ENCODE measurements at regions not wholly inside any gene's neighbourhood (a gene's known extent, or its start where the extent isn't known, plus 50 kb on each side); places are given as distances from the start of the nearest gene placed in this dataset.

DNA sequence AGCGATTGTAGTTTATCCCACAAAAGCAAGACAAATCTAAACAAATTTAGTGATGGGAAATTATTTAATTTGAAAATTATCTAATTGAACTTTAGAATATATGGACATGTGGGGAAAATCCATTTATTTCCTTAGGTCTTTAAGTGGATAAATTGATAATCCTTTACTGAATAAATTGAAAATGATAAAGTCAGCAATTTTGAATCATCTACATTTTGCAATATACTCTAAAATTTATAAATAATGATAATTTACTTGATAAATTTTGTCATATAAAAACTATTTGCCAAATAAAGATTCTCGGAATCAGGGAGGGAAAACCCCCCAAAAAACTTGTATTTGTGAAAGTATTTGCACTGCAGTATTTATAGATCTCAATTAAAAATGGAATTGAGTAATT is 875.3 kb upstream of the SLITRK5 start:
- DNase-seq (ENCODE audit: low read depth) = no peak
- in situ Hi-C loops (cut with HindIII; ENCODE audit: low pct_unique_long_range_greater_than_20kb, low sequenced_read_pairs) = no loop called here

DNA sequence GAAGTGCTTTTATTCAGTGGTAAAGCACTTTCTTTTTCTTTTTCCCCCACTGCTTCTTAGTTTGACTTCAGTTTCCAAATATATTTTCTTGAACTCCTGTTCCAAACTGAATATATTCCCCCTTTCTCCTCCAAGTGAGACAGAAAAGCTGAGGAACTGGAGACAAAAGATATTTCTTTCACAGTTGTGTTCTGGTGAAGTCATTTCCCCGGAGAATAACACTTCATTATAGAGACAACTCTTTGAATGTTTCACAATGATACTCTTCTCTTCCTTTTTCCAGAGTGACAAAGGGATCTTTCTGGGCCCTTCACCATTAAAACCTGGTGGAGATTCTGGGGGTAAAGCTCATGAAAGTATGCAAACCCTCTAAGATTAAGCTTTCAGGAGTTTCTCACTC is 860.8 kb upstream of the SLITRK5 start:
- in situ Hi-C loops (cut with HindIII; ENCODE audit: low pct_unique_long_range_greater_than_20kb, low sequenced_read_pairs) = no loop called here
- no peak for DNase-seq (ENCODE audit: low read depth)

- in situ Hi-C loops (cut with HindIII; ENCODE audit: low pct_unique_long_range_greater_than_20kb, low sequenced_read_pairs) = no loop called here
- no peak for DNase-seq (ENCODE audit: low read depth)
These were observed 858.0 kb upstream of the SLITRK5 start for GRCh38 chr13:86813198-86813597.

DNA sequence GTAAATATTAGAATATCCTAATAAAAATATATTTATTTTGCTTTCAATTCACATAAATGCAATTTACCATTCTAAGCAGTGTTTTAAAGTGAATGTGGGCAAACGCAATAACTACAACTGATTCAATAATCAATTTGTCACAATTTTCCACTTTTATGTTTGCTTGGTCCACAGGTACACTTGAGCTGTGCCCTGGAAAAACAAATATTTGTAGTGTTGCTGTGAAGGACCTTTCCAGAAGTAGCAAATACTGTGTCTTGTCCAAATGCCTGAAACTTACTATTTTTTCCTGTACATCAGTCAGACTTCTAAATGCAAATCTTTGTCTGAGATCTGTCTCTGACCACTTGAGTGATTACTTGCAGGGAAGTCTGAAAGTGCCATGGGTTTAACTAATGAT is 845.8 kb upstream of the SLITRK5 start:
- no peak for DNase-seq (ENCODE audit: low read depth)
- in situ Hi-C loops (cut with HindIII; ENCODE audit: low pct_unique_long_range_greater_than_20kb, low sequenced_read_pairs) = no loop called here

DNA sequence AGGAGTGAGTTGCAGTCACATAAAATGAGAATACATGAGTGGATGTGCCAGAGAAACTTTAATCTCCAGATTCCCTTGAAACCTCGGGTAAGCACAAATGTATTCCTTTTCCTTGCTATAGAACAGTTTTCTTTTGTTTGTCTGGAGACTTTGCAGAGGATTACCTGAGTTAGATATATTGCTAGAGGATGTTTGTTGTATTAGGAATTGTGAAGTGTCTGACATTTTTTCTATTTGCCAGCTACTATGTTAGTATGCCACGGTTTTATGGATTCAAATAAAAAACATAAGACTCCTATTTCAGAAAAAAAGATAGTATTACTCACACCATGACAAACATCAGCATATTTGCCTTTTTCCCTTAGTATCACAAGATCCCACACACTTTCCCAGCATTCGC is 844.9 kb upstream of the SLITRK5 start:
- DNase-seq (ENCODE audit: low read depth) = no peak
- in situ Hi-C loops (cut with HindIII; ENCODE audit: low pct_unique_long_range_greater_than_20kb, low sequenced_read_pairs) = no loop called here

DNA sequence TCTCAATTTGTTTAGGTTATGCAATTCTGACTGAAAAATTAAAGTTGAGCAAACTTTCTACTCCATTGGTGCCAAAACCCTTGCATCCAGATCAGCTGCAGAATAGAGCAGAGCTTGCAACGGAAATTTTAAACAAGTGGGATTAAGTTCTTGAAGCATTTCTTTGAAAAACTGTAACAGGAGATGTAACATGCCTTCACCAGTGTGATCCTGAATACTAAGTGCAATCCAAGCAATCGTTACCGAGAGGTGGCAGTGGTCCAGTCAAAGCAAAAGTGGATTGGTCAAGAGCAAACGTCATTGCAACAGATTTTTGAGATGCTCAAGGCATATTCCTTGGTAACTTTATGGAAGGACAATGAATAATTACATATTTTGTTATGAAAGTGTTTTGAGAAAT is 841.1 kb upstream of the SLITRK5 start:
- no peak for DNase-seq (ENCODE audit: low read depth)
- in situ Hi-C loops (cut with HindIII; ENCODE audit: low pct_unique_long_range_greater_than_20kb, low sequenced_read_pairs) = no loop called here

- DNase-seq (ENCODE audit: low read depth) = no peak
- in situ Hi-C loops (cut with HindIII; ENCODE audit: low pct_unique_long_range_greater_than_20kb, low sequenced_read_pairs) = no loop called here
These were observed 840.1 kb upstream of the SLITRK5 start for GRCh38 chr13:86831084-86831483.

- no peak for DNase-seq (ENCODE audit: low read depth)
- in situ Hi-C loops (cut with HindIII; ENCODE audit: low pct_unique_long_range_greater_than_20kb, low sequenced_read_pairs) = no loop called here
These were observed 832.6 kb upstream of the SLITRK5 start for GRCh38 chr13:86838411-86839120.

- in situ Hi-C loops (cut with HindIII; ENCODE audit: low pct_unique_long_range_greater_than_20kb, low sequenced_read_pairs) = no loop called here
These were observed 832.0 kb upstream of the SLITRK5 start for GRCh38 chr13:86839221-86839620.

GRCh38 chr13:86840250-86841191 is 830.6 kb upstream of the SLITRK5 start:
- in situ Hi-C loops (cut with HindIII; ENCODE audit: low pct_unique_long_range_greater_than_20kb, low sequenced_read_pairs) = no loop called here
- DNase-seq (ENCODE audit: low read depth) = no peak

More at GRCh38 chr13:86839221-86839620, 832.0 kb upstream of the SLITRK5 start:
- DNase-seq (ENCODE audit: low read depth) = no peak

DNA sequence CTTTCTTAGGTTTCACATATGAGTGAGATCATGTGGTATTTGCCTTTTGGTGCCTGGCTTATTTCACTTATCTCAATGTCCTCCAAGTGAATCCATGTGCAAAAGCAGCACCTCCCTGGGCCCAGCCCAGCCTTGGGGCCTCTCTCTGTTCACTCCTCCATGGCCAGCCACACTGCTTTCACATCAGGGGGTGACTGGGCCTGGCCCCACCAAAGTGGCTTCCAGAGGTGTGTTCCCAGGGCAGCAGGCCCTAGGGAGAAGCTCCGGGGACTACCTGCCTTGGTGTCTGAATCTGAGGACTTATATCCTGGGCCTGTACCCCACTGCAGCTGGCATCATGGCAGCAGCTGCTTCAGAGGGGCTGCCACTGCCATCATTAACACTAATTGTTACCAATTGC is 829.9 kb upstream of the SLITRK5 start:
- DNase-seq (ENCODE audit: low read depth) = no peak
- in situ Hi-C loops (cut with HindIII; ENCODE audit: low pct_unique_long_range_greater_than_20kb, low sequenced_read_pairs) = no loop called here

GRCh38 chr13:86846501-86846900 is 824.7 kb upstream of the SLITRK5 start:
- no peak for DNase-seq (ENCODE audit: low read depth)
- in situ Hi-C loops (cut with HindIII; ENCODE audit: low pct_unique_long_range_greater_than_20kb, low sequenced_read_pairs) = no loop called here

GRCh38 chr13:86848716-86849115 is 822.5 kb upstream of the SLITRK5 start:
- no peak for DNase-seq (ENCODE audit: low read depth)
- in situ Hi-C loops (cut with HindIII; ENCODE audit: low pct_unique_long_range_greater_than_20kb, low sequenced_read_pairs) = no loop called here

- in situ Hi-C loops (cut with HindIII; ENCODE audit: low pct_unique_long_range_greater_than_20kb, low sequenced_read_pairs) = no loop called here
- peak; percentile 59 for DNase-seq (ENCODE audit: low read depth)
These were observed 814.2 kb upstream of the SLITRK5 start for GRCh38 chr13:86856991-86857390.

DNA sequence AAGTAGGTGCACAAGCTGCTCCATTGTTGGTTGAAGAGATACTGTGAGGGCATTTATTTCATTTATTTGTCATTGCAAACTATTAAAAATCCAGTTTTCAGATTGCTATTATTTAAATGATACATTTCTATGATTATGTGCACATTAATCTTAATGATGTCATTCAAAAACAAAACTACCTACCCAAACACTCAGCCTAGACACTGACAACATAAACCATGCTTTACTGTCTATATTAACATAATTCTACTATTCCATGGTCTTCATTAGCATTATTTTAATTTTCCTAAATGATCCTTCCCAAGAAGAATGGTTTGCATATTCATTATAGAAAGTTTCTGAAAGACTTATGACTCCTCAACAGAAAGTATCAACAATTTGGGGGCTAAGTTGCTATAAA is 813.0 kb upstream of the SLITRK5 start:
- DNase-seq (ENCODE audit: low read depth) = no peak
- in situ Hi-C loops (cut with HindIII; ENCODE audit: low pct_unique_long_range_greater_than_20kb, low sequenced_read_pairs) = no loop called here

GRCh38 chr13:86862137-86862536 is 809.0 kb upstream of the SLITRK5 start:
- DNase-seq (ENCODE audit: low read depth) = no peak
- in situ Hi-C loops (cut with HindIII; ENCODE audit: low pct_unique_long_range_greater_than_20kb, low sequenced_read_pairs) = no loop called here

DNA sequence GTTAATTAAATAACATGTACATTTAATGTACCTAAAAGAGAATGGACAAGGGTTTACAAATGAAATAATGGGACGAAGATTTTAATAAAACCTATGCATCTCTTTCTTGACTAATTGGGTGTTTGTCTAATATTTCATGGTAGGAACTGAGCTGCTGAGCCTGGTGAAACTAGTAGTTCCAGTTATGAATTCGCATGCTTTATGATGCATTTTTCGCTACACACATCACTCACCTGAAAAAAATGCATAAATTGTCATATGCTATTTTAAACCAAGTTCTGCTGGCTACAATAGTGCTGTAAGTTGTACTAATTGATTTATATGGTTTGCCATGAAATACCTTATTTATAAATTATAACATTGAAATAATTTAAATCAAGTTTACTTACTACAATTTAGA is 806.8 kb upstream of the SLITRK5 start:
- in situ Hi-C loops (cut with HindIII; ENCODE audit: low pct_unique_long_range_greater_than_20kb, low sequenced_read_pairs) = no loop called here

DNA sequence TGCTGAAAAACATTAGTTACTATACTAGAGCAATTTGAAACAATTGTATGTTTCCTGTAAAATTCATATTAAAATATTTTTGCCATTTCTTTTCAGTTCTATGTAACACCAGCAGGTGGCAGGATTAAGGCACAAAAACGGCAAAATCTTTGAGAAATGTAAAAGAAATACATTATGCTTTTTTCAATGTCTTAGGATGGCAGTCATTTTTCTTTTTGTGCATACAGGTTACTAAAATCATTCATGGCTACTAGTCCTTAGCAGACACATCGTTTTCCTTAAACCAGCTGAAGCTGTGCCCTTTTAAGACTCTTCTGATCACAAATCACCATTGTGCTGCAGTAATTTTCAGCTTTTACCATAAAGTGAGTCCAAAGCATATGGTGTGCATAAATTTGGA is 800.7 kb upstream of the SLITRK5 start:
- peak; percentile 4 for DNase-seq (ENCODE audit: low read depth)

More for the DNA sequence above, 806.8 kb upstream of the SLITRK5 start:
- DNase-seq (ENCODE audit: low read depth) = no peak

GRCh38 chr13:86877441-86877840 is 793.7 kb upstream of the SLITRK5 start:
- DNase-seq (ENCODE audit: low read depth) = no peak
- in situ Hi-C loops (cut with HindIII; ENCODE audit: low pct_unique_long_range_greater_than_20kb, low sequenced_read_pairs) = no loop called here

More for the DNA sequence above, 800.7 kb upstream of the SLITRK5 start:
- in situ Hi-C loops (cut with HindIII; ENCODE audit: low pct_unique_long_range_greater_than_20kb, low sequenced_read_pairs) = no loop called here
